ENCODE measurements at regions not wholly inside any gene's neighbourhood (a gene's known extent, or its start where the extent isn't known, plus 50 kb on each side); places are given as distances from the start of the nearest gene placed in this dataset.
"Not testable (repeated sequence)": the region's sequence is repeated elsewhere in the genome, so short reads cannot be mapped to it uniquely, and the experiment has no call there.

DNA sequence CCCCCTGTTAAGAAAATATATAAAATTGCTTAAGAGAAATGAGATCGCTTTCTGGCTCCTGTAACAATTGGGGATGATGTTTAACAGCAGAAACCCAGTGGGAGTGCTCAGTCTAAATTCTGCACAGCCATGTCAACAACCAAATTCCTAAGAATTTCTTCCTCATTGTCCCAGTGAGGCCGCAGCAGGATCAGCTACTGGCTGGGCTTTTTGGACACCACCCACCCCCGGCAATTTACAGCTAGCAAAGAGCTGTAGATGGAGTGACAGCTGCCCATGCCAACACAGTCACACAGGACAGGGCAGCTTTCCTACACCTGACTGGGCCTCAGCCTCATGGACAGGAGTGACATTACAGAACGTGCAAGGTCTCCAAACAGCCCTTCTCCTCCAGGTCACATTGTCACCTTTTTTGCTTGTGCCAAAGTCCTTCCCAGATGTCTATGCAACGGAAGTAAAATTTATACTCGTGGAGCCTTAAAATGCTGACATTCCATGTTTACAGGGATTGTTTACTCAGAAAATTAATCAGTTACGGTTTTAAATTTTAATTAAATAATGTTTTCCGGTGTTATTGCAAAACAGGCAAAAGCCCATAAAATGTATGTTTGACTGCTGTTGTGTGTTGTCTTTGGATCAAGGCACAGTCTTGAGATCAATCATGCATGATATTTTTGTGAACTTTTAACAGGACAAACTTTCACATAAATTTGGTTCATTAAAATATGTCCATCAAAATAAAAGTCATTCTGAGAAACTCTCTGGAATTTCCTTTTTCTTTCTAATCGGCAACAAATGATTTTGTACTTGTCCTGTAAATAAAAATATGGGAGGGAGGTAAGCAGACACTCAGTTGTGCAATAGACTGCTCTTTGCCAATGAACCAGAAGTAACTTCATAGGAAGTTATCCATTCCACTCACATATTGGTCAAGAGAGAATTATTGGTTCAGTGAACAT is 943.2 kb downstream of the MCTP2 start:
- no peak for DNase-seq (ENCODE audit: low spot score)
- in situ Hi-C loops (cut with HindIII; ENCODE audit: low sequenced_read_pairs) = no loop called here

DNA sequence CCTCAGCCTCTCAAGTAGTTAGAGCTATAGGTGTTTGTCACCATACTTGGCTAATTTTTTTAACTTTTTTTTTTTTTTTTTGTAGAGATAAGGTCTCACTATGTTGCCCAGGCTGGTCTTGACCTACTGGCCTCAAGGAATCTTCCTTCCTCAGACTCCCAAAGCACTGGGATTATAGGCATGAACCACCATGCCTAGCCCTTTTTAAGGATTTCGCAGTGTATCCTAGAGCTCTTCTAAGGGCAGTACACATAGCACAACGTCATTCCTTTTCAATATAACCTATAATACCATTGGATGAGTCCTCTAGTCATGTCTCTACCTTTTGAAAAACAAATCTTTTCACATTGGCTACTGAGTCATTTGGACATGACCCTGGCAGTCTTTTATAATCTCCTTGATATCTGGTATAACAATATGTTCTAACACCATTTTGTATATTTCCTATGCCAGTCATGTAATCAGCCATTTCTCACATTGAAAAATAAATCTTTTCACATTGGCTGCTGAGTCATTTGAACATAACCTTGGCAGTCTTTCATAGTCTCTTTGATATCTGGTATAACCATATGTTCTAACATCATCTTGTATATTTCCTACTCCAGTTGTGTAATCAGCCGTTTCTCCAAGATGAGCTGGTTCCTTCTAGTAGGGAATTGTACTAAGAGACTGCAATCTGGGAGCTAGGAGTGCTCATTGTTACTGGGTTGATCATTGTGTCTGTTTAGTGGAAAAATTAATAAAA is 944.7 kb downstream of the MCTP2 start:
- in situ Hi-C loops (cut with HindIII; ENCODE audit: low sequenced_read_pairs) = no loop called here
- DNase-seq (ENCODE audit: low spot score) = no peak

DNA sequence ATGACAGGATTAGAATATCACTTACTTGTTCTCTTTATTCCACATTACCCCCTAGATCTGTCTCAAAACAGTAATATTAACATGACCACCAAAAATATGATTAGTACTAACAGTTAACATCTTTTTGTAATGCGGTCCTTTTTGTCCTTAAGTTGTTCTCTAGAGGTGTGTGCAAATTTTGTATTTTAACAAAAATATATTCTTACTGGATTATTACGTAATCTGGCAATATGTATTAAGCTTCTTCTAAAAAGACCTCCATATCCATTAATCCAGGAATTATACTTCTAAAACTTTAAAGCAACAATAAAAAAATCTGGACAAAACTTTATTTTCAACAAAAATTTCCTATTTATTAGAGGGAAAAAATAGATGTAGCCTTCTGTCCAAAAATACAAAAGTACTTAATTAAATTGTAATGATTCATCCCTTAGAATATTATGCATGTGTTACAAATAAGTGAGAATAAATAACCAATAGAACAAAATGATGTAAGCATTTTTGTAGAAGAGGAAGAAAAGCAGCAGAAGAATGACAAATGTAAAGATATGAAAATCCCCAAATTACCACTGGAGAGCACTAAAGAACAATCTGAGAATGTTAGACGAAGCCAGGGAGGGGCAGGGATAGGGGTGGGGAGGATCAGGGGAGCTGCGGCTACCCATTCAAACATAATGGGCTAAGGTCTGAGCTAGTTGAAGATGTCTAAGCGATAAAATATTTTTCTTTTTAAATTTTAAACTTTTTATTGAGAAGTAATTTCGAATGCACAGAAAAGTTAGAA is 945.6 kb downstream of the MCTP2 start:
- DNase-seq (ENCODE audit: low spot score) = no peak
- in situ Hi-C loops (cut with HindIII; ENCODE audit: low sequenced_read_pairs) = no loop called here

DNA sequence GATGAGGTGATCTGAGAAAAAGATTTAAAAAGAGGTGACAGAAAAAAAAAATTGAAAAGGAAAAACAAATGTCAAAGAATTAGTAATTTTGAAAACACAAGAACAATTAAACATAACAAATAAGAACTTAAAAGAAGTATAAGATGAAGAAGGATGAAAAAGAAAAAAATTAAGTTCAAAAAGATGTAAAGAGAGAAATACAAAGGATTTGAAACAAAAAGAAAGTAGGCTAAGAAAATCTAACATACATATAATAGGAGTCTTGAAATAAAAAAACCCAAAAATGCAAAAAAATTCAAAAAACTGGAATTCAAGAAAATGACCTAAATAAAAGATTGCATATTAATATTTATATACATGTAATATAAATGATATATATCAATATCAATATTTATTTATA is 949.2 kb downstream of the MCTP2 start:
- in situ Hi-C loops (cut with HindIII; ENCODE audit: low sequenced_read_pairs) = no loop called here
- no peak for DNase-seq (ENCODE audit: low spot score)

DNA sequence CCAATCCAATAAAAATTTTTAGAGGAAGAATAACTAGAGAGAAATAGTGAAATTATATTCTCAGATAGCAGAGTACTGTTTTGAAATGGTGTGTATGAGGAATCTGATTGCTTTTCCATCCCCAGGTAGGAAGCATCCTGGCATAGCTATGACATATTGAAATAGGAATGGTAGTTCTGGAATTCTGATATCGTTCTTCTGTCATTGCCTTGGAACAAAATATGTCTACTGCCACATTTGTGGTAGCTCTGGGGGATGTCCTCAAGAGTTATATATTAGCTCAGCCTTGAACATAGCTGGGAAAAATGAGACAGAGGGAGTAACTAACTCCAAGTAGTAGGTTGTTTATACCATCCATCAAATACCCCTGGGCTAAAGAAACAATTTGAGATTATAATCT is 950.7 kb downstream of the MCTP2 start:
- DNase-seq (ENCODE audit: low spot score) = no peak
- in situ Hi-C loops (cut with HindIII; ENCODE audit: low sequenced_read_pairs) = no loop called here

DNA sequence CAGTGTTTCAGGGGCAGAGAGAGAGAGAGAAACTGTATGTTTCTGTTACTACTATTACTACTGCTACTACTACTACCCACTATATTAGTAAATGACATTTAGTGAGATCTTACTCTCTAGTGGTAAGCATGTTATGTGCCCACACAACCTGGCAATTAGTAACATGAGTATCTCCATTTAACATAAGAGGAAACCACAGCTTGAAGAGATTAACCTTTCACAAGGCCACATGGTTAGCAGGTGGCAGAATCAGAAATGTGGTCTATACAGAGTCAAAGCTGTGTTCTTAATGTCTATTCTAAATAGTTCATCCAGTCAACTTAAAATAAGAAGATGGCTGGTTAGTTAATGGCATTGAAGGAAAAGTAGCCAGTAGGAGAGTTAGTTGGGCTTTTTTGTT is 961.6 kb downstream of the MCTP2 start:
- no peak for DNase-seq (ENCODE audit: low spot score)
- in situ Hi-C loops (cut with HindIII; ENCODE audit: low sequenced_read_pairs) = no loop called here

DNA sequence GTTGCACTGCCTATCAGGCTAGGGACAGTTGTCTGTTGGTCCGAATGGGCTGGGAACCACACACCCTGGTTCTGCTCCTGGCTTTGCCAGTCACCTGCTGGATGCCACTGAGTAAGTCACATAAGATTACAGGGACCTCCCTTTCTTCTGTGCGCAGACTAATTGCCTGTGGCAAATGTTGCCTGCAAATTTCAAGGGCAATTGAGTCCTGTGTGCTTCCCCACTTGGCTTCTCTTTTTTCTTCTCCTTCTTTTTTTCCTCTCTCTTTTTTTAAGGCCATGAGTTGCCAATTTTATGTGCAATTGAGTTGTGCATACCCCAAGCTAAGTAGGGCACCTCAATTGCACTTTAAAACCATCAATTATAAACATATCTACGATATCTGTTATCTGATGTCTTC is 963.4 kb downstream of the MCTP2 start:
- in situ Hi-C loops (cut with HindIII; ENCODE audit: low sequenced_read_pairs) = no loop called here
- no peak for DNase-seq (ENCODE audit: low spot score)

DNA sequence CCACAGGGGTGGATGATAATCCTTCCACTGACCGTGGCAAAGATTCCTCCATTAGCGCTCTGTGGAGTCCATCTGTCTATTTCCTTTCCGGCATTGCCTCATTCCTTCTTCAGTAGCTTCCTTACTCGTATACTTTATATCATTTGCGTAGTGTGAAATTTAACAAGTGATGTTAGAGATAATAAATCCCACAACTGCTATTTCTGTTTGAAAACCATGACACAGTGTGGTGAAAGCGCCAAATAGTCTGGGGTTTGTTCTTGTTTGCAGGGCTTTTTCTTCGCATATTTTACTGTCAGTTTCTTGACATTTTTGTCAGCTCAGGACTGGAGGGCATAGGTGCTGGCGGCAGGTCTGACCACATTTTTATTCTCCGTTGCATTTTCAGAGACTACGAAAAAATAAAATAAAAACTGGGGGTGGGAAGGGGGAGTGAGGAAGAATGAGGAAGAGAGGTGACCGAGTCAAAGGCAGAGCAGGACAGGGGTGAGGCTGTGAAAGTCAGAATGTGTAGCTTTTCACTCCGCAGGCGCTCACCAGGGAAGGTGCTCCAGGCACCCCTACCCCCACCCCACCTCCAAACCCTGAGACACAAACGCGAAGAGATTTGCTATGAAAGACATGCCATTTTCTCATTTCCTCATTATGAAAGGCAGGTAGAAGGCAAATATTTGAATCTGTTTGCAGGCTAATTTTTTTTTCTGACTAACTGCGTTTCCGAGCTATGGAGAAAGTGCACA is 965.0 kb downstream of the MCTP2 start:
- DNase-seq (ENCODE audit: low spot score) = no peak

DNA sequence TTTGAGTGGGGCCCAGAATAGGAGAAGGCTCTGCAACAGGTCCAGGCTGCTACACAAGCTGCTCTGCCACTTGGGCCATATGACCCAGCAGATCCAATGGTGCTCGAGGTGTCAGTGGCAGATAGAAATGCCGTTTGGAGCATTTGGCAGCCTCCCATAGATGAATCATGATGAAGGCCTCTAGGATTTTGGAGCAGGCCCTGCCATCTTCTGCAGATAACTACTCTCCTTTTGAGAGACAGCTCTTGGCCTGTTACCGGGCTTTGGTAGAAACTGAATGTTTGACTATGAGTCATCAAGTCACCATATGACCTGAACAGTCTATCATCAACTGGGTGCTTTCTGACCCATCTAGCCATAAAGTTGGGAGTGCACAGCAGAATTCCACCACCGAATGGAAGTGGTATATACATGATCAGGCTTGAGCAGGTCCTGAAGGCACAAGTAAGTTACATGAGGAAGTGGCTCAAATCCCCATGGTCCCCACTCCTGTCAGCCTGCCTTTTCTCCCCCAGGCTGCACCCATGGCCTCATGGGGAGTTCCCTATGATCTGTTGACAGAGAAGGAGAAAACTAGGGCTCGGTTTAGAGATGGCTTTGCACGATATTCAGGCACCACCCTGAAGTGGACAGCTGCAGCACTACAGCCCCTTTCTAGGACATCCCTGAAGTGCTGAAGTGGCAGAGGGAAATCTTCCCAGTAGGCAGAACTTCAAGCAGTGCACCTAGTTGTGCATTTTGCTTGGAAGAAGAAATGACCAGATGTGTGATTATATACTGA is 971.4 kb downstream of the MCTP2 start:
- DNase-seq (ENCODE audit: low spot score) = no peak
- in situ Hi-C loops (cut with HindIII; ENCODE audit: low sequenced_read_pairs) = no loop called here

More for the DNA sequence above, 965.0 kb downstream of the MCTP2 start:
- in situ Hi-C loops (cut with HindIII; ENCODE audit: low sequenced_read_pairs) = no loop called here

DNA sequence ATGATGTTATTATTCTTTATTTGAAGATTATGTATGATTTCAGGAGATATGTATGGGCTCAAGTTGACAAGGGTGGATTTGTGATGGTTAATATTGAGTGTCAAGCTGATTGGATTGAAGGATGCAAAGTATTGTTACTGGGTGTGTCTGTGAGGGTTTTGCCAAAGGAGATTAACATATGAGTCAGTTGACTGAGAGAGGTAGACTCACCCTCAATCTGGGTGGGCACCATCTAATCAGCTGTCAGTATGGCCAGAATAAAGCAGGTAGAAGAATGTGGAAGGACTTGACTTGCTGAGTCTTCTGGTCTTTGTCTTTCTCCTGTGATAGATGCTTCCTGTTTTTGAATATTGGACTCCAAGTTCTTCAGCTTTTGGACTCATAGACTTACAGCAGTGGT is 973.7 kb downstream of the MCTP2 start:
- DNase-seq (ENCODE audit: low spot score) = no peak
- in situ Hi-C loops (cut with HindIII; ENCODE audit: low sequenced_read_pairs) = no loop called here

DNA sequence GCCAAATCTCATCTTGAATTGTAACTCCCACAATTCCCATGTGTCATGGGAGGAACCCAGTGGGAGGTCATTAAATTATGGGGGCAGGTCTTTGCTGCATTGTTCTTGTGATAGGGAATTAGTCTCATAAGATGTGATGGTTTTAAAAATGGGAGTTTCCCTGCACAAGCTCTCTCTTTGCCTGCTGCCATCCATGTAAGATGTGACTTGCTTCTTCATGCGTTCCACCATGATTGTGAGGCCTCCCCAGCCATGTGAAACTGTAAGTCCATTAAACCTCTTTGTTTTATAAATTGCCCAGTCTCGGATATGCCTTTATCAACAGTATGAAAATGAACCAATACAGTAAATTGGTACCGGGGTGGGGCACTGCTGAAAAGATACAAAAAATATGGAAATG is 974.5 kb downstream of the MCTP2 start:
- in situ Hi-C loops (cut with HindIII; ENCODE audit: low sequenced_read_pairs); DNase-seq (ENCODE audit: low spot score): not testable (repeated sequence)

DNA sequence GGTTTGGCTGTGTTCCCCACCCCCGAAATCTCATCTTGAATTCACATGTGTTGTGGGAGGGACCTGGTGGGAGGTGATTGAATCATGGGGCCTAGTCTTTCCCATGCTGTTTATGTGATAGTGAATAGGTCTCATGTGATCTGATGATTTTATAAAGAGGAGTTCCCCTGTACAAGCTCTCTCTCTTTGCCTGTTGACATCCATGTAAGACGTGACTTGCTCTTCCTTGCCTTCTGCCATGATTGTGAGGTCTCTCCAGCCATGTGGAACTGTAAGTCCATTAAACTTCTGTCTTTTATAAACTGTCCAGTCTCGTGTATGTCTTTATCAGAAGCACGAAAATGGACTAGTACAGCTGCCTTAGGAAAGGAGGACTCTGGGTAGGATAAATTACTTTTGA is 976.7 kb downstream of the MCTP2 start:
- in situ Hi-C loops (cut with HindIII; ENCODE audit: low sequenced_read_pairs) = no loop called here
- DNase-seq (ENCODE audit: low spot score) = no peak

DNA sequence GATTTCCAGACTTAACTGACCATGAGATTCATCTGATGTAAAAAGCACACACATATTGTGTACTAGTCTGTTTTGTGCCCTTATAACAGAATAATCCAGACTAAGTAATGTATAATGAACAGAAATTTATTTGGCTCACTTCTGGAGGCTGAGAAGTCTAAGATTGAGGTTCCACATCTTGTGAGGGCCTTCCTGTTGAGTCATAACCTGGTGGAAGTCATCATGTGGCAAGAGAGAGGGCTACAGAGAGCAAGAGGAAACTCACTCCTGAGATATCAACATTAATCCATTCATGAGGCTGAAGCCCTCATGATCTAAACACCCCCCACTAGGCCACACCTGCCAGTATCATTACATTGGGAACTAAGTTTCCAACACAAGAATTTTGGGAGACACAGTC is 977.6 kb downstream of the MCTP2 start:
- in situ Hi-C loops (cut with HindIII; ENCODE audit: low sequenced_read_pairs) = no loop called here
- no peak for DNase-seq (ENCODE audit: low spot score)

DNA sequence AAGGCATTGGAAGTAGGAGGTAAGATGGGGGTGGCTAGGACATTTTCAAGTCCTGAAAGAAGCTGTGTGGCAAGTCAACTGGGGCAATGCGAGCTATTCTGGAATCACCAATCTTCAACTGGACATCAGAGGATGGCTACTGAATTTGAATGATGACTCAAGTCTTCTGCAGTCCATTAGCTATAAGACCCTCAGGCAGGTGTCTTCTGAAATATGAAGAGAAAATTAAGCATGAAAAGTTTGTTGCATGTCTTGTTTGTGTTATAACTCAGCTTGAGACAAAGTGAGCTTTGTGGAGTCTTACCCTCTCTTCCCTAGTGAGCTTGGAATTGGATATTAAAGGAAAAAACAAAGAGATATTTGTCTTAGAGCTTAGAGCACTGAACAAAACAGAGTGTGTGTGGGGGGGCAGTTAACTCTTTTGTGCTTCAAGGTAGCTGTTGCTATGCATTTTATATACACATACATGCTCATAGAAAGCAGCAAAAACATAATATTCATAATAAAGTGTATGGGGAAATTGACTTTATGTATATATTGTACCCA is 979.1 kb downstream of the MCTP2 start:
- no peak for DNase-seq (ENCODE audit: low spot score)
- in situ Hi-C loops (cut with HindIII; ENCODE audit: low sequenced_read_pairs) = no loop called here

DNA sequence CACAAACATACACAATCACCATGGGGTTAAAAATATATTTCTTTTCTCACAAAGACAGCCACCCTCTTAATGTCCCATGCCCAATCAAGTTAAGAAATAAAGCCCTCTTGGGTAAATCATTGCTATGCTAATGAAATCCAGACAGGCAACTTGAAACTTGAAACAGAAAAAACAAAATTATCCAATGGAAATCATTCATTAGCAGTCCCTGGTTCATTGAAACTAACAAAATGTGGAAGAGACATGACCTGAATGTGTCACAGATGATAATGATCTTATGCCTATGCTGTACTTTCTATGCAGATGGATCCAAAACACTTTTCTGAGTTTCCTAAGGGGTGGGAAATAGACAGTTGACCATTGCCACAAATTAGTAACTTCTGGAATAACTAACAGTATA is 983.7 kb downstream of the MCTP2 start:
- in situ Hi-C loops (cut with HindIII; ENCODE audit: low sequenced_read_pairs) = no loop called here
- no peak for DNase-seq (ENCODE audit: low spot score)

DNA sequence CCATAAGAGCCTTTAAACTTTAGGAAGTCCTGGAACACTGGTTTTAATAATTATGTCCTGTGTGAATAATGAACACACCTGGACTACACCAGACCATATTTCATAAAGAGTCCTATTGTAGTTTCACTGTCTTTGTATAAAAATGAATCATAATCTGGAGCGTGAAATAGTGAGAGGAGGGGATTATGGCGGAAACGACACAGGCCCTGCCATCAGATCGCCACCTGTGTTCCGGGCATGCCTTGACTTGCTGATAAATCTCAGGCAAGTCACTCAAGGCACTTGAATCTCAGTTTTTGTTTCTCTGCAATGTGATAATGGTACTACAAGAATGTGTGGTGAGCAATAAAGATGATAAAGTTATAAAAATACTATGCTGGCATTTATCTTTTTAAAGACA is 995.5 kb downstream of the MCTP2 start:
- DNase-seq (ENCODE audit: low spot score) = no peak
- in situ Hi-C loops (cut with HindIII; ENCODE audit: low sequenced_read_pairs) = no loop called here

DNA sequence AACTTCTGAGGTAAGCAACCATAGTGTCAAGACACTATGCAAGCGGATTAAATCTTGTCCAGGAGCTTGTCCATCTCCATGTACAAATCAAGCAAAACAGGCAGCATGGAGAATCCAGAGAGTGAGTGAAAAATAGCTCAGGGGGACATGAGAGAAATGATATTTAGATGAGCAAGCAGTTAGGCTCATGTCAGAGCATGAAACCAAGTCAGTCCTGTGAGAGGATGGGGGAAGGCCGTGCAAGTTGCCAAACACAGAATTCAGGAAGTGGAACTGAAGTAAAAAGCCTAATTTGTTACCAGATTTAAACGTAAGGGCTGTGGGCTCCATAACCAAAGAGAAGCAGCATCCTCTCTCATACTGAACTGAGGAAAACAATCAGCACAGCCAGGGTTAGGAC is 995.9 kb downstream of the MCTP2 start:
- DNase-seq (ENCODE audit: low spot score) = no peak

DNA sequence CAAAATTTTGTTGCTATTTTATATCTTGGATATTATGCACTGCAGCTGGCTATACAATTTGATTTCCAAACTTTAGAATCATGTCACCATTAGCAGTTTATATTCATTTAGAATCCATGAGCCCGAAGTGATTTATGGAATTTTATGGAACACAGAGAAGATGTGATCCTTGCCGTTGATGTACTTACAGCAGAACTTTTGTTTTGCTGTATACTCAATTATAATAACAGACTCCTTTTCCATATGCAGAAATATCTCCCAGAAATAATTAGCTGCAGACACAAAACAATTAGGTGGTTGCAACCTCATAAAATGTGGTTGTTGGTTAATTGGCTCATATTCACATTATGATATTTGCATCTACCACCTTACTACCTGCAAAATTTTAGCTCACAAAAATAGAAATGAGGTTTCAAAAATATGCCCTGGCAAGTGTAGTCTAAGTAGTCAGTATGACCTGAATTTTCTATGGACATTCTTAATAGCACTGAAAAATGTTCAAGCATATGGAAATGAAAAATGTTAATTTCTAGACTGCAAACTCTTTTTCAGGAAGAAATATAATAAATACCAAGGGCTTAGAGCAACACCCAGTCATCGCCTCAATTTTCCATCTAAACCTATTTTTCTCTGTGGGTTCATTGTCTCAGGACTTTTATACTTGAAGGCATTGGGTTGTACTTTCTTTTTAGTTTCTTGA is 997.6 kb downstream of the MCTP2 start:
- DNase-seq (ENCODE audit: low spot score) = no peak
- in situ Hi-C loops (cut with HindIII; ENCODE audit: low sequenced_read_pairs) = no loop called here

More for the DNA sequence above, 995.9 kb downstream of the MCTP2 start:
- in situ Hi-C loops (cut with HindIII; ENCODE audit: low sequenced_read_pairs) = no loop called here

Data from G401 (cell line).